Gastrocnemius medialis (tissue), 4 donors: ENCODE measurements at regions not wholly inside any gene's neighbourhood (a gene's known extent, or its start where the extent isn't known, plus 50 kb on each side); places are given as distances from the start of the nearest gene placed in this dataset.

ENCODE experiments used
- POLR2A ChIP-seq, 2 donors: fragments of 450-650 bp; IDR thresholded peaks; one replicate each; pipeline ENCODE4 v1.6.1; 2017; ENCODE audit warnings: antibody characterized with exemption in 2 of 2, mild to moderate bottlenecking in 2 of 2, moderate library complexity in 2 of 2
- TF ChIP-seq, protein P1 (sequence below), 5 experiments: fragments of 450-650 bp in 3 of 5; fragments of 200-600 bp in 2 of 5; sonication (generic) in 2 of 5; IDR thresholded peaks in 4 of 5; conservative IDR thresholded peaks in 1 of 5; 1 replicate in 4 of 5; 2 replicates in 1 of 5; pipeline ENCODE4 v1.5.1; 2016 to 2019; ENCODE audit warnings: antibody characterized with exemption in 5 of 5, mild to moderate bottlenecking in 3 of 5, moderate library complexity in 3 of 5

GRCh38 chr10:29869593-29869992 is 189.8 kb downstream of the JCAD start:
- TF ChIP-seq POLR2A (IDR thresholded peaks at IDR 0.05): no peak
- TF ChIP-seq, protein P1, sequence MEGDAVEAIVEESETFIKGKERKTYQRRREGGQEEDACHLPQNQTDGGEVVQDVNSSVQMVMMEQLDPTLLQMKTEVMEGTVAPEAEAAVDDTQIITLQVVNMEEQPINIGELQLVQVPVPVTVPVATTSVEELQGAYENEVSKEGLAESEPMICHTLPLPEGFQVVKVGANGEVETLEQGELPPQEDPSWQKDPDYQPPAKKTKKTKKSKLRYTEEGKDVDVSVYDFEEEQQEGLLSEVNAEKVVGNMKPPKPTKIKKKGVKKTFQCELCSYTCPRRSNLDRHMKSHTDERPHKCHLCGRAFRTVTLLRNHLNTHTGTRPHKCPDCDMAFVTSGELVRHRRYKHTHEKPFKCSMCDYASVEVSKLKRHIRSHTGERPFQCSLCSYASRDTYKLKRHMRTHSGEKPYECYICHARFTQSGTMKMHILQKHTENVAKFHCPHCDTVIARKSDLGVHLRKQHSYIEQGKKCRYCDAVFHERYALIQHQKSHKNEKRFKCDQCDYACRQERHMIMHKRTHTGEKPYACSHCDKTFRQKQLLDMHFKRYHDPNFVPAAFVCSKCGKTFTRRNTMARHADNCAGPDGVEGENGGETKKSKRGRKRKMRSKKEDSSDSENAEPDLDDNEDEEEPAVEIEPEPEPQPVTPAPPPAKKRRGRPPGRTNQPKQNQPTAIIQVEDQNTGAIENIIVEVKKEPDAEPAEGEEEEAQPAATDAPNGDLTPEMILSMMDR (IDR thresholded peaks at IDR 0.05 in 4 of 5, conservative IDR thresholded peaks at IDR 0.05 in 1 of 5): no peak
